Suprapubic skin (tissue), 4 donors: ENCODE measurements at regions not wholly inside any gene's neighbourhood (a gene's known extent, or its start where the extent isn't known, plus 50 kb on each side); places are given as distances from the start of the nearest gene placed in this dataset.

ENCODE experiments used
- DNase-seq, 2 donors: peaks; one replicate each; pipeline ENCODE4 v3.0.0-alpha.2; 2019; ENCODE audit warnings: low spot score in 2 of 2
- H3K27ac ChIP-seq: fragments of 200-600 bp; sonication (generic); one replicate; pipeline ENCODE4 v1.5.1; 2019
- H3K27me3 ChIP-seq: fragments of 200-600 bp; sonication (generic); one replicate; pipeline ENCODE4 v1.5.1; 2019
- H3K36me3 ChIP-seq: fragments of 200-600 bp; sonication (generic); one replicate; pipeline ENCODE4 v1.5.1; 2019
- H3K4me1 ChIP-seq: fragments of 200-600 bp; sonication (generic); one replicate; pipeline ENCODE4 v1.5.1; 2019
- H3K4me3 ChIP-seq: fragments of 200-600 bp; sonication (generic); one replicate; pipeline ENCODE4 v1.5.1; 2019; ENCODE audit warnings: mild to moderate bottlenecking
- H3K9me3 ChIP-seq: fragments of 200-600 bp; sonication (generic); one replicate; pipeline ENCODE4 v1.5.1; 2019
- EP300 ChIP-seq: sonication (generic); formaldehyde crosslinking; IDR thresholded peaks from one replicate; pipeline ENCODE4 v1.6.1; 2017; ENCODE audit warnings: antibody characterized with exemption
- POLR2A ChIP-seq, 2 donors: fragments of 450-650 bp; IDR thresholded peaks; one replicate each; pipeline ENCODE4 v1.6.1; 2017; ENCODE audit warnings: antibody characterized with exemption in 2 of 2, mild to moderate bottlenecking in 2 of 2, moderate library complexity in 2 of 2
- POLR2AphosphoS5 ChIP-seq, 3 donors: sonication (generic); formaldehyde crosslinking; IDR thresholded peaks; one replicate each; pipeline ENCODE4 v1.6.1; 2017; ENCODE audit warnings: antibody characterized with exemption in 3 of 3
- WGBS: methylation state at CpG from one replicate; pipeline ENCODE4 v1.1.5; 2018; 5-methylcytosine and 5-hydroxymethylcytosine counted together
- TF ChIP-seq, protein P1 (sequence below), 2 donors: fragments of 200-600 bp in 1 of 2; fragments of 450-650 bp in 1 of 2; sonication (generic) in 1 of 2; IDR thresholded peaks; one replicate each; pipeline ENCODE4 v1.5.1; 2016 to 2019; ENCODE audit warnings: antibody characterized with exemption in 2 of 2, mild to moderate bottlenecking in 1 of 2, moderate library complexity in 1 of 2

- H3K27ac ChIP-seq = no peak overlapping the region
- H3K4me3 ChIP-seq = no peak overlapping the region
- H3K9me3 ChIP-seq = no peaks in the 10 kb centered on the region
- no peak for DNase-seq
- no peaks in the 10 kb centered on the region for H3K4me1 ChIP-seq
- no peaks in the 10 kb centered on the region for H3K27me3 ChIP-seq
- TF ChIP-seq, protein P1, sequence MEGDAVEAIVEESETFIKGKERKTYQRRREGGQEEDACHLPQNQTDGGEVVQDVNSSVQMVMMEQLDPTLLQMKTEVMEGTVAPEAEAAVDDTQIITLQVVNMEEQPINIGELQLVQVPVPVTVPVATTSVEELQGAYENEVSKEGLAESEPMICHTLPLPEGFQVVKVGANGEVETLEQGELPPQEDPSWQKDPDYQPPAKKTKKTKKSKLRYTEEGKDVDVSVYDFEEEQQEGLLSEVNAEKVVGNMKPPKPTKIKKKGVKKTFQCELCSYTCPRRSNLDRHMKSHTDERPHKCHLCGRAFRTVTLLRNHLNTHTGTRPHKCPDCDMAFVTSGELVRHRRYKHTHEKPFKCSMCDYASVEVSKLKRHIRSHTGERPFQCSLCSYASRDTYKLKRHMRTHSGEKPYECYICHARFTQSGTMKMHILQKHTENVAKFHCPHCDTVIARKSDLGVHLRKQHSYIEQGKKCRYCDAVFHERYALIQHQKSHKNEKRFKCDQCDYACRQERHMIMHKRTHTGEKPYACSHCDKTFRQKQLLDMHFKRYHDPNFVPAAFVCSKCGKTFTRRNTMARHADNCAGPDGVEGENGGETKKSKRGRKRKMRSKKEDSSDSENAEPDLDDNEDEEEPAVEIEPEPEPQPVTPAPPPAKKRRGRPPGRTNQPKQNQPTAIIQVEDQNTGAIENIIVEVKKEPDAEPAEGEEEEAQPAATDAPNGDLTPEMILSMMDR (IDR thresholded peaks at IDR 0.05) = no peak
- no peak for TF ChIP-seq EP300
- no peak for TF ChIP-seq POLR2A (IDR thresholded peaks at IDR 0.05)
- TF ChIP-seq POLR2AphosphoS5 (IDR thresholded peaks at IDR 0.05) = no peak
- no peaks in the 10 kb centered on the region for H3K36me3 ChIP-seq
Observed at GRCh38 chr6:66068907-66069306, 361.9 kb upstream of the EYS start.

DNA sequence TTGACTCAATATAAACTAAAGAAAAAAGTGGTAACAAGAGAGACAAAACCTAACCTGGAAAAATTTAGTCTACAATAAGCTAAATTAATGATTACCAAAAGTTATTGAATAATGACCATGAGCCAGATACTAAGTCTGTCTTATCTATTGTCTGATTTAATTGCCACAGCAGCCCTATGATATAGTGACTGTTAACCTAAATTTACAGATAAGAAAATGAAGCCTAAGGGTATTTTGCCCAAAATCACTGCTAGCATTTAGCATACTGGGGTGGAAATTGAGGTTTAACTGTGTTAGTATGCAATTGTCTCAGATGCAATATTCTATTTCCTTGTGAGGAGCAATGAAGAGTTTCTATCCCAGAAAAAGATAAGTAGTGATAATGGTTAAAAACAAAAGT, 361.0 kb upstream of the EYS start:
- H3K9me3 ChIP-seq = no peaks in the 10 kb centered on the region
- H3K27me3 ChIP-seq = no peaks in the 10 kb centered on the region
- H3K36me3 ChIP-seq = no peaks in the 10 kb centered on the region
- no peak for DNase-seq
- TF ChIP-seq, protein P1 (IDR thresholded peaks at IDR 0.05) = no peak
- TF ChIP-seq POLR2A (IDR thresholded peaks at IDR 0.05) (no peak), POLR2AphosphoS5 (IDR thresholded peaks at IDR 0.05) (no peak), EP300 (no peak)
- H3K4me3 ChIP-seq = no peak overlapping the region
- H3K27ac ChIP-seq = no peak overlapping the region
- H3K4me1 ChIP-seq = no peaks in the 10 kb centered on the region

DNA sequence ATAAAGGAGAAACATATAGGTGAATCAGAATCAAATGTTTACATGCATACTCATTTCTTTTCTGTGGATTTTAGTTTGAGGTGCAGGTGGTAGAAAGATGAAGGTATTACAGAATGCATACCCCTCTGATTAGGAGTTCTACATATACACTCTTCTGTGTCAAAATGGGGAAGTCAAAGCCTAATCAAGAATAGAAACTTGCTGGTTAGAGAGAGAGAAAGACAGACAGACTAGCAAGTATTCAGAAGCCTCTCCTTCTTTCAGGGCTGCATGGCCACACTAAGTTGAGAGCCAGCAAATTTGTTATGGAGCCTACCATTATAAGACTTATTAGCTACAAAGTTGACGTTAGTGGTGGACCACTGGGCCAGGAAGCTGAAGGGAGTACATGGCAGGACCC, 358.3 kb upstream of the EYS start:
- TF ChIP-seq EP300 (no peak), POLR2AphosphoS5 (IDR thresholded peaks at IDR 0.05) (no peak)
- Histone ChIP-seq H3K27ac (no peak overlapping the region), H3K4me1 (no peaks in the 10 kb centered on the region), H3K36me3 (no peaks in the 10 kb centered on the region), H3K27me3 (no peaks in the 10 kb centered on the region), H3K9me3 (no peaks in the 10 kb centered on the region), H3K4me3 (no peak overlapping the region)
- WGBS = 86% methylated on average over 1 of the region's 1 CpG
- no peak for DNase-seq

- Histone ChIP-seq H3K36me3 (no peaks in the 10 kb centered on the region), H3K27me3 (no peaks in the 10 kb centered on the region), H3K27ac (no peak overlapping the region), H3K9me3 (no peaks in the 10 kb centered on the region), H3K4me3 (no peak overlapping the region), H3K4me1 (no peaks in the 10 kb centered on the region)
- TF ChIP-seq POLR2A (IDR thresholded peaks at IDR 0.05) = no peak
- TF ChIP-seq, protein P1 (IDR thresholded peaks at IDR 0.05) = no peak
- TF ChIP-seq POLR2AphosphoS5 (IDR thresholded peaks at IDR 0.05) = no peak
- no peak for DNase-seq
- 94% methylated on average over 1 of the region's 1 CpG for whole genome bisulfite sequencing
Observed at GRCh38 chr6:66057034-66057433, 350.0 kb upstream of the EYS start.

DNA sequence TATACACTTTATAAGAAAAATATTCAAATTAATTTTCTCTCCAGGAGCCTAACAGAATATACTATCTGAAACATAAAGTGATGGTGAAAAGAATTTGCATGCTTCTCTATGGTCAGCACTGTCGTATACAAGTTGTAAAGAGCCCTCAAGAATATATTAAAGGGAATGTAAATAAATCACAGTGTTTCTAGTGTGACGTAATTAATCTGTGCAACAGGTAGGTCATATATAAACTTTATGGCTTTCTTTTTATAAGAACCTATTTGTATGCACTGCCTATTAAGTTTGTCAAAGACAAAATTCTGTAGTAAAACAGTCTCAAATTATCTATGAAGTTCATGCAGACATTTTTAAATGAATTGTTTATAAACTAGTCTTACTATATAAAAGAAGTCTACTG, 347.9 kb upstream of the EYS start:
- TF ChIP-seq POLR2A (IDR thresholded peaks at IDR 0.05) = no peak
- TF ChIP-seq EP300 = no peak
- TF ChIP-seq POLR2AphosphoS5 (IDR thresholded peaks at IDR 0.05) = no peak
- TF ChIP-seq, protein P1 (IDR thresholded peaks at IDR 0.05) = no peak
- H3K9me3 ChIP-seq = no peaks in the 10 kb centered on the region

GRCh38 chr6:66051812-66052211, 344.8 kb upstream of the EYS start:
- no peaks in the 10 kb centered on the region for H3K9me3 ChIP-seq
- TF ChIP-seq POLR2A (IDR thresholded peaks at IDR 0.05) (no peak), EP300 (no peak), POLR2AphosphoS5 (IDR thresholded peaks at IDR 0.05) (no peak)
- TF ChIP-seq, protein P1 (IDR thresholded peaks at IDR 0.05) = no peak
- no peaks in the 10 kb centered on the region for H3K27me3 ChIP-seq
- no peaks in the 10 kb centered on the region for H3K36me3 ChIP-seq
- H3K4me1 ChIP-seq = no peaks in the 10 kb centered on the region
- WGBS = 91% methylated on average over 5 of the region's 5 CpGs
- DNase-seq = no peak
- H3K4me3 ChIP-seq = no peak overlapping the region
- no peak overlapping the region for H3K27ac ChIP-seq

More for the DNA sequence above, 347.9 kb upstream of the EYS start:
- Histone ChIP-seq H3K27ac (no peak overlapping the region), H3K27me3 (no peaks in the 10 kb centered on the region), H3K4me1 (no peaks in the 10 kb centered on the region), H3K36me3 (no peaks in the 10 kb centered on the region), H3K4me3 (no peak overlapping the region)
- DNase-seq = no peak
- 84% methylated on average over 2 of the region's 2 CpGs for WGBS
